ENCODE measurements at regions not wholly inside any gene's neighbourhood (a gene's known extent, or its start where the extent isn't known, plus 50 kb on each side); places are given as distances from the start of the nearest gene placed in this dataset.
"Not testable (repeated sequence)": the region's sequence is repeated elsewhere in the genome, so short reads cannot be mapped to it uniquely, and the experiment has no call there.

- TF ChIP-seq, protein P1, sequence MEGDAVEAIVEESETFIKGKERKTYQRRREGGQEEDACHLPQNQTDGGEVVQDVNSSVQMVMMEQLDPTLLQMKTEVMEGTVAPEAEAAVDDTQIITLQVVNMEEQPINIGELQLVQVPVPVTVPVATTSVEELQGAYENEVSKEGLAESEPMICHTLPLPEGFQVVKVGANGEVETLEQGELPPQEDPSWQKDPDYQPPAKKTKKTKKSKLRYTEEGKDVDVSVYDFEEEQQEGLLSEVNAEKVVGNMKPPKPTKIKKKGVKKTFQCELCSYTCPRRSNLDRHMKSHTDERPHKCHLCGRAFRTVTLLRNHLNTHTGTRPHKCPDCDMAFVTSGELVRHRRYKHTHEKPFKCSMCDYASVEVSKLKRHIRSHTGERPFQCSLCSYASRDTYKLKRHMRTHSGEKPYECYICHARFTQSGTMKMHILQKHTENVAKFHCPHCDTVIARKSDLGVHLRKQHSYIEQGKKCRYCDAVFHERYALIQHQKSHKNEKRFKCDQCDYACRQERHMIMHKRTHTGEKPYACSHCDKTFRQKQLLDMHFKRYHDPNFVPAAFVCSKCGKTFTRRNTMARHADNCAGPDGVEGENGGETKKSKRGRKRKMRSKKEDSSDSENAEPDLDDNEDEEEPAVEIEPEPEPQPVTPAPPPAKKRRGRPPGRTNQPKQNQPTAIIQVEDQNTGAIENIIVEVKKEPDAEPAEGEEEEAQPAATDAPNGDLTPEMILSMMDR (IDR thresholded peaks at IDR 0.05) = not testable (repeated sequence)
- TF ChIP-seq POLR2AphosphoS5 (IDR thresholded peaks at IDR 0.05) = peak in 1 of 3 donors; percentile 18
- TF ChIP-seq POLR2A (IDR thresholded peaks at IDR 0.05) = not testable (repeated sequence)
These were observed 112.9 kb downstream of the ZNF330 start for GRCh38 chr4:141333456-141334230.
